Gastroesophageal sphincter (tissue), 3 donors: ENCODE measurements at regions not wholly inside any gene's neighbourhood (a gene's known extent, or its start where the extent isn't known, plus 50 kb on each side); places are given as distances from the start of the nearest gene placed in this dataset.

Source experiments
- CTCF ChIP-seq, 4 experiments: fragments of 200-600 bp in 2 of 4; fragments of 450-650 bp in 2 of 4; sonication (generic) in 1 of 4; IDR thresholded peaks; one replicate each; pipeline ENCODE4 v1.5.1; 2017 to 2019; ENCODE audit warnings: antibody characterized with exemption in 4 of 4, mild to moderate bottlenecking in 2 of 4, moderate library complexity in 2 of 4
- POLR2A ChIP-seq, 2 donors: fragments of 450-650 bp; IDR thresholded peaks; one replicate each; pipeline ENCODE4 v1.6.1; 2017; ENCODE audit warnings: antibody characterized with exemption in 2 of 2, mild to moderate bottlenecking in 2 of 2, moderate library complexity in 1 of 2

GRCh38 chr4:53865054-53865453 lies 199.4 kb downstream of the CHIC2 start:
- TF ChIP-seq CTCF (IDR thresholded peaks at IDR 0.05) (no peak), POLR2A (IDR thresholded peaks at IDR 0.05) (no peak)
